Ishikawa (cell line): ENCODE measurements at regions not wholly inside any gene's neighbourhood (a gene's known extent, or its start where the extent isn't known, plus 50 kb on each side); places are given as distances from the start of the nearest gene placed in this dataset.

ENCODE experiments used
- CEBPB ChIP-seq: IDR thresholded peaks from 2 replicates; pipeline ENCODE4 v1.6.1; 2012
- CREB1 ChIP-seq: IDR thresholded peaks from 2 replicates; pipeline ENCODE4 v1.6.1; 2012; ENCODE audit warnings: low read depth
- EGR1 ChIP-seq: IDR thresholded peaks from 2 replicates; pipeline ENCODE4 v1.6.1; 2012
- EP300 ChIP-seq: IDR thresholded peaks from 2 replicates; pipeline ENCODE4 v1.6.1; 2012; ENCODE audit warnings: borderline replicate concordance
- FOXM1 ChIP-seq: IDR thresholded peaks from 2 replicates; pipeline ENCODE4 v1.6.1; 2012; ENCODE audit warnings: low read depth, borderline replicate concordance
- MAX ChIP-seq: IDR thresholded peaks from 2 replicates; pipeline ENCODE4 v1.6.1; 2012
- NFIC ChIP-seq: IDR thresholded peaks from 2 replicates; pipeline ENCODE4 v1.6.1; 2012
- RAD21 ChIP-seq: IDR thresholded peaks from 2 replicates; pipeline ENCODE4 v1.6.1; 2012; ENCODE audit warnings: low read depth
- REST ChIP-seq: IDR thresholded peaks from 2 replicates; pipeline ENCODE4 v1.6.1; 2012; ENCODE audit warnings: low read depth, mild to moderate bottlenecking
- TAF1 ChIP-seq: IDR thresholded peaks from 2 replicates; pipeline ENCODE4 v1.6.1; 2012; ENCODE audit warnings: low read depth, mild to moderate bottlenecking
- TCF12 ChIP-seq: IDR thresholded peaks from 2 replicates; pipeline ENCODE4 v1.6.1; 2012; ENCODE audit warnings: low read depth
- TEAD4 ChIP-seq: IDR thresholded peaks from 2 replicates; pipeline ENCODE4 v1.6.1; 2012
- USF1 ChIP-seq: IDR thresholded peaks from 2 replicates; pipeline ENCODE4 v1.6.1; 2012
- YY1 ChIP-seq: IDR thresholded peaks from 2 replicates; pipeline ENCODE4 v1.6.1; 2012; ENCODE audit warnings: low read depth

- no peak for TF ChIP-seq MAX
- TF ChIP-seq REST, result no peak
- no peak for TF ChIP-seq EP300
- TF ChIP-seq TCF12, result no peak
- no peak for TF ChIP-seq CEBPB
- TF ChIP-seq RAD21, result no peak
- no peak for TF ChIP-seq NFIC
- no peak for TF ChIP-seq FOXM1
- TF ChIP-seq CREB1, result no peak
- TF ChIP-seq YY1, result no peak
- no peak for TF ChIP-seq TAF1
- no peak for TF ChIP-seq EGR1
- TF ChIP-seq TEAD4, result no peak
- no peak for TF ChIP-seq USF1
Observed at GRCh38 chr6:117771403-117771802, 96.1 kb downstream of the NUS1 start.
